Type B pancreatic cell (in vitro differentiated cells): ENCODE measurements at regions not wholly inside any gene's neighbourhood (a gene's known extent, or its start where the extent isn't known, plus 50 kb on each side); places are given as distances from the start of the nearest gene placed in this dataset.

ENCODE experiments used
- DNase-seq: peaks from one replicate; pipeline ENCODE4 v3.0.0; 2021; ENCODE audit warnings: mixed read lengths; ENCODE audit not compliant: unreplicated experiment; ENCODE audit errors: extremely low spot score
- H3K27ac Mint-ChIP-seq: 2 replicates; pipeline ENCODE4 v1.8.0; 2021; ENCODE audit warnings: mild to moderate bottlenecking, mixed read lengths
- H3K27me3 Mint-ChIP-seq: 2 replicates; pipeline ENCODE4 v1.8.0; 2021; ENCODE audit warnings: mixed read lengths
- H3K36me3 Mint-ChIP-seq: 2 replicates; pipeline ENCODE4 v1.8.0; 2021; ENCODE audit warnings: mixed read lengths
- H3K4me1 Mint-ChIP-seq: one replicate; pipeline ENCODE4 v1.8.0; 2021; ENCODE audit warnings: mixed read lengths; ENCODE audit not compliant: unreplicated experiment
- H3K4me3 Mint-ChIP-seq: 2 replicates; pipeline ENCODE4 v1.8.0; 2021; ENCODE audit warnings: mild to moderate bottlenecking, mixed read lengths
- H3K9me3 Mint-ChIP-seq: 2 replicates; pipeline ENCODE4 v1.8.0; 2021; ENCODE audit warnings: mixed read lengths
- CTCF ChIP-seq: fragments of 200-600 bp; sonication (generic); conservative IDR thresholded peaks from 2 replicates; pipeline ENCODE4 v1.5.0; 2021; ENCODE audit warnings: antibody characterized with exemption, mild to moderate bottlenecking

- Mint-ChIP-seq H3K27me3 (no peaks in the 10 kb centered on the region), H3K27ac (no peak overlapping the region), H3K4me3 (no peak overlapping the region), H3K36me3 (no peaks in the 10 kb centered on the region), H3K9me3 (peaks cover 8% of the 10 kb centered on the region), H3K4me1 (no peaks in the 10 kb centered on the region)
- no peak for DNase-seq
- no peak for TF ChIP-seq CTCF
Measured at GRCh38 chr3:88369337-88369736, 219.6 kb downstream of the C3orf38 start.

GRCh38 chr3:88369767-88370166 is 220.0 kb downstream of the C3orf38 start:
- Mint-ChIP-seq H3K27ac (no peak overlapping the region), H3K4me3 (no peak overlapping the region), H3K36me3 (no peaks in the 10 kb centered on the region), H3K4me1 (no peaks in the 10 kb centered on the region), H3K27me3 (no peaks in the 10 kb centered on the region), H3K9me3 (peaks cover 8% of the 10 kb centered on the region)
- TF ChIP-seq CTCF: no peak
- DNase-seq: no peak

- H3K4me1 Mint-ChIP-seq: no peaks in the 10 kb centered on the region
- TF ChIP-seq CTCF: no peak
- no peaks in the 10 kb centered on the region for H3K9me3 Mint-ChIP-seq
- H3K36me3 Mint-ChIP-seq: no peaks in the 10 kb centered on the region
- no peak overlapping the region for H3K27ac Mint-ChIP-seq
- no peak overlapping the region for H3K4me3 Mint-ChIP-seq
- no peak for DNase-seq
- H3K27me3 Mint-ChIP-seq: peaks cover 3% of the 10 kb centered on the region
Measured at GRCh38 chr3:88385090-88385489, 235.3 kb downstream of the C3orf38 start.

GRCh38 chr3:88398581-88398980 is 248.8 kb downstream of the C3orf38 start:
- TF ChIP-seq CTCF: no peak
- no peaks in the 10 kb centered on the region for H3K27me3 Mint-ChIP-seq
- H3K4me3 Mint-ChIP-seq: no peak overlapping the region

GRCh38 chr3:88403319-88403718 is 253.6 kb downstream of the C3orf38 start:
- no peak for DNase-seq
- H3K27me3 Mint-ChIP-seq: no peaks in the 10 kb centered on the region
- H3K4me3 Mint-ChIP-seq: no peak overlapping the region
- no peaks in the 10 kb centered on the region for H3K36me3 Mint-ChIP-seq
- H3K9me3 Mint-ChIP-seq: no peaks in the 10 kb centered on the region
- no peak for TF ChIP-seq CTCF
- H3K4me1 Mint-ChIP-seq: no peaks in the 10 kb centered on the region
- no peak overlapping the region for H3K27ac Mint-ChIP-seq

More at GRCh38 chr3:88398581-88398980, 248.8 kb downstream of the C3orf38 start:
- no peak overlapping the region for H3K27ac Mint-ChIP-seq
- no peaks in the 10 kb centered on the region for H3K36me3 Mint-ChIP-seq
- no peaks in the 10 kb centered on the region for H3K9me3 Mint-ChIP-seq
- H3K4me1 Mint-ChIP-seq: no peaks in the 10 kb centered on the region
- no peak for DNase-seq

- DNase-seq: no peak
- Mint-ChIP-seq H3K27ac (no peak overlapping the region), H3K9me3 (no peaks in the 10 kb centered on the region), H3K27me3 (no peaks in the 10 kb centered on the region), H3K36me3 (no peaks in the 10 kb centered on the region), H3K4me1 (no peaks in the 10 kb centered on the region), H3K4me3 (no peak overlapping the region)
- TF ChIP-seq CTCF: no peak
Measured at GRCh38 chr3:88408097-88408496, 258.3 kb downstream of the C3orf38 start.
